SK-N-SH (cell line): ENCODE measurements at regions not wholly inside any gene's neighbourhood (a gene's known extent, or its start where the extent isn't known, plus 50 kb on each side); places are given as distances from the start of the nearest gene placed in this dataset.

ENCODE experiments used
- EP300 ChIP-seq, 2 experiments: IDR thresholded peaks; 2 replicates each; pipeline versions ENCODE4 v1.4.0 to v1.6.1; 2012; ENCODE audit warnings: borderline replicate concordance in 1 of 2, low read depth in 1 of 2, low read length in 1 of 2
- FOSL2 ChIP-seq: IDR thresholded peaks from 2 replicates; pipeline ENCODE4 v1.4.0; 2012; ENCODE audit warnings: low read depth, mild to moderate bottlenecking, moderate library complexity, borderline replicate concordance
- FOXM1 ChIP-seq: IDR thresholded peaks from 2 replicates; pipeline ENCODE4 v1.4.0; 2012; ENCODE audit warnings: low read depth, mild to moderate bottlenecking
- MXI1 ChIP-seq: IDR thresholded peaks from 2 replicates; pipeline ENCODE4 v1.6.1; 2012; ENCODE audit warnings: mild to moderate bottlenecking, low read depth, low read length, improper control_type of control experiment
- NRF1 ChIP-seq: IDR thresholded peaks from 2 replicates; pipeline ENCODE4 v1.6.1; 2012; ENCODE audit warnings: low read depth, mild to moderate bottlenecking, low read length
- RFX5 ChIP-seq: IDR thresholded peaks from 2 replicates; pipeline ENCODE4 v1.6.1; 2012; ENCODE audit warnings: mild to moderate bottlenecking, improper control_type of control experiment, low read length
- RXRA ChIP-seq: IDR thresholded peaks from 2 replicates; pipeline ENCODE4 v1.4.0; 2012; ENCODE audit warnings: low read depth, mild to moderate bottlenecking, borderline replicate concordance
- TF ChIP-seq, protein P1 (sequence below): fragments of 200-600 bp; sonication (generic); IDR thresholded peaks from 2 replicates; pipeline ENCODE4 v1.6.1; 2017; ENCODE audit warnings: antibody characterized with exemption, mild to moderate bottlenecking, moderate library complexity
- TF ChIP-seq, protein P2 (sequence below): IDR thresholded peaks from 2 replicates; pipeline ENCODE4 v1.4.0; 2012; ENCODE audit warnings: low read depth, borderline replicate concordance
- TF ChIP-seq, protein P3 (sequence below): IDR thresholded peaks from 2 replicates; pipeline ENCODE4; 2012
- TF ChIP-seq, protein P4 (sequence below): fragments of 150-350 bp; IDR thresholded peaks from 2 replicates; pipeline ENCODE4 v1.6.1; 2016; ENCODE audit warnings: mild to moderate bottlenecking, low read depth, low read length
- TF ChIP-seq, protein P5 (sequence below): IDR thresholded peaks from 2 replicates; pipeline ENCODE4 v1.4.0; 2012; ENCODE audit warnings: low read depth
- TF ChIP-seq, protein P6 (sequence below): fragments of 150-350 bp; IDR thresholded peaks from 2 replicates; pipeline ENCODE4 v1.6.1; 2017; ENCODE audit warnings: antibody characterized with exemption, low read length, low read depth, borderline replicate concordance
- TF ChIP-seq, protein P7 (sequence below): IDR thresholded peaks from 2 replicates; pipeline ENCODE4 v1.4.0; 2012; ENCODE audit warnings: low read depth, borderline replicate concordance

DNA sequence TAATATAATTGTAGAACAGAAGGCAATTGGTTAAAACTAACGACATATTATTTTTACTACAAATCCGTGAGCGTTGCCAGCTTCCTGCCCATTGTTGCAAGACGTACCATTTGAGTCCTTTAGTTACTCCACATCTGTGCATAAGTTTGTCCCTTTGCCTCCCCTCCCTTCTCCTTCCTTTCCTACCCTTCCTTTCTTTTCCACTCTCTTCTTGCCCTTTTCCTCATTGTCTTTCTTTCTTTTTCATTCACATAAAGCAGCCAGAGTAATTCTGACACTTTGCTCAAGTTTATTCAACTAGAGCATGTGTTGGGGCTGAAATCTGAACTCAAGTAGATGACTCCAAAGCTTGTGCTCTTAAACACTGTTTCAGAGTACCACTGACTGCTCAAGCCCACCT is 239.1 kb downstream of the FOXG1 start:
- TF ChIP-seq, protein P1, sequence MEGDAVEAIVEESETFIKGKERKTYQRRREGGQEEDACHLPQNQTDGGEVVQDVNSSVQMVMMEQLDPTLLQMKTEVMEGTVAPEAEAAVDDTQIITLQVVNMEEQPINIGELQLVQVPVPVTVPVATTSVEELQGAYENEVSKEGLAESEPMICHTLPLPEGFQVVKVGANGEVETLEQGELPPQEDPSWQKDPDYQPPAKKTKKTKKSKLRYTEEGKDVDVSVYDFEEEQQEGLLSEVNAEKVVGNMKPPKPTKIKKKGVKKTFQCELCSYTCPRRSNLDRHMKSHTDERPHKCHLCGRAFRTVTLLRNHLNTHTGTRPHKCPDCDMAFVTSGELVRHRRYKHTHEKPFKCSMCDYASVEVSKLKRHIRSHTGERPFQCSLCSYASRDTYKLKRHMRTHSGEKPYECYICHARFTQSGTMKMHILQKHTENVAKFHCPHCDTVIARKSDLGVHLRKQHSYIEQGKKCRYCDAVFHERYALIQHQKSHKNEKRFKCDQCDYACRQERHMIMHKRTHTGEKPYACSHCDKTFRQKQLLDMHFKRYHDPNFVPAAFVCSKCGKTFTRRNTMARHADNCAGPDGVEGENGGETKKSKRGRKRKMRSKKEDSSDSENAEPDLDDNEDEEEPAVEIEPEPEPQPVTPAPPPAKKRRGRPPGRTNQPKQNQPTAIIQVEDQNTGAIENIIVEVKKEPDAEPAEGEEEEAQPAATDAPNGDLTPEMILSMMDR: no peak
- TF ChIP-seq, protein P2, sequence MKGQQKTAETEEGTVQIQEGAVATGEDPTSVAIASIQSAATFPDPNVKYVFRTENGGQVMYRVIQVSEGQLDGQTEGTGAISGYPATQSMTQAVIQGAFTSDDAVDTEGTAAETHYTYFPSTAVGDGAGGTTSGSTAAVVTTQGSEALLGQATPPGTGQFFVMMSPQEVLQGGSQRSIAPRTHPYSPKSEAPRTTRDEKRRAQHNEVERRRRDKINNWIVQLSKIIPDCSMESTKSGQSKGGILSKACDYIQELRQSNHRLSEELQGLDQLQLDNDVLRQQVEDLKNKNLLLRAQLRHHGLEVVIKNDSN: no peak
- TF ChIP-seq, protein P3, sequence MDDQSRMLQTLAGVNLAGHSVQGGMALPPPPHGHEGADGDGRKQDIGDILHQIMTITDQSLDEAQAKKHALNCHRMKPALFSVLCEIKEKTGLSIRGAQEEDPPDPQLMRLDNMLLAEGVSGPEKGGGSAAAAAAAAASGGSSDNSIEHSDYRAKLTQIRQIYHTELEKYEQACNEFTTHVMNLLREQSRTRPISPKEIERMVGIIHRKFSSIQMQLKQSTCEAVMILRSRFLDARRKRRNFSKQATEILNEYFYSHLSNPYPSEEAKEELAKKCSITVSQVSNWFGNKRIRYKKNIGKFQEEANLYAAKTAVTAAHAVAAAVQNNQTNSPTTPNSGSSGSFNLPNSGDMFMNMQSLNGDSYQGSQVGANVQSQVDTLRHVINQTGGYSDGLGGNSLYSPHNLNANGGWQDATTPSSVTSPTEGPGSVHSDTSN: no peak
- TF ChIP-seq MXI1 (no peak), FOSL2 (no peak), RXRA (no peak), FOXM1 (no peak), RFX5 (no peak), NRF1 (no peak), EP300 (IDR thresholded peaks at IDR 0.05; ENCODE audit: borderline replicate concordance in 1 of 2, low read depth in 1 of 2, low read length in 1 of 2) (no peak)
- TF ChIP-seq, protein P4, sequence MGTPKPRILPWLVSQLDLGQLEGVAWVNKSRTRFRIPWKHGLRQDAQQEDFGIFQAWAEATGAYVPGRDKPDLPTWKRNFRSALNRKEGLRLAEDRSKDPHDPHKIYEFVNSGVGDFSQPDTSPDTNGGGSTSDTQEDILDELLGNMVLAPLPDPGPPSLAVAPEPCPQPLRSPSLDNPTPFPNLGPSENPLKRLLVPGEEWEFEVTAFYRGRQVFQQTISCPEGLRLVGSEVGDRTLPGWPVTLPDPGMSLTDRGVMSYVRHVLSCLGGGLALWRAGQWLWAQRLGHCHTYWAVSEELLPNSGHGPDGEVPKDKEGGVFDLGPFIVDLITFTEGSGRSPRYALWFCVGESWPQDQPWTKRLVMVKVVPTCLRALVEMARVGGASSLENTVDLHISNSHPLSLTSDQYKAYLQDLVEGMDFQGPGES: no peak
- TF ChIP-seq, protein P5, sequence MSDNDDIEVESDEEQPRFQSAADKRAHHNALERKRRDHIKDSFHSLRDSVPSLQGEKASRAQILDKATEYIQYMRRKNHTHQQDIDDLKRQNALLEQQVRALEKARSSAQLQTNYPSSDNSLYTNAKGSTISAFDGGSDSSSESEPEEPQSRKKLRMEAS: no peak
- TF ChIP-seq, protein P6, sequence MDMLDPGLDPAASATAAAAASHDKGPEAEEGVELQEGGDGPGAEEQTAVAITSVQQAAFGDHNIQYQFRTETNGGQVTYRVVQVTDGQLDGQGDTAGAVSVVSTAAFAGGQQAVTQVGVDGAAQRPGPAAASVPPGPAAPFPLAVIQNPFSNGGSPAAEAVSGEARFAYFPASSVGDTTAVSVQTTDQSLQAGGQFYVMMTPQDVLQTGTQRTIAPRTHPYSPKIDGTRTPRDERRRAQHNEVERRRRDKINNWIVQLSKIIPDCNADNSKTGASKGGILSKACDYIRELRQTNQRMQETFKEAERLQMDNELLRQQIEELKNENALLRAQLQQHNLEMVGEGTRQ: no peak
- TF ChIP-seq, protein P7, sequence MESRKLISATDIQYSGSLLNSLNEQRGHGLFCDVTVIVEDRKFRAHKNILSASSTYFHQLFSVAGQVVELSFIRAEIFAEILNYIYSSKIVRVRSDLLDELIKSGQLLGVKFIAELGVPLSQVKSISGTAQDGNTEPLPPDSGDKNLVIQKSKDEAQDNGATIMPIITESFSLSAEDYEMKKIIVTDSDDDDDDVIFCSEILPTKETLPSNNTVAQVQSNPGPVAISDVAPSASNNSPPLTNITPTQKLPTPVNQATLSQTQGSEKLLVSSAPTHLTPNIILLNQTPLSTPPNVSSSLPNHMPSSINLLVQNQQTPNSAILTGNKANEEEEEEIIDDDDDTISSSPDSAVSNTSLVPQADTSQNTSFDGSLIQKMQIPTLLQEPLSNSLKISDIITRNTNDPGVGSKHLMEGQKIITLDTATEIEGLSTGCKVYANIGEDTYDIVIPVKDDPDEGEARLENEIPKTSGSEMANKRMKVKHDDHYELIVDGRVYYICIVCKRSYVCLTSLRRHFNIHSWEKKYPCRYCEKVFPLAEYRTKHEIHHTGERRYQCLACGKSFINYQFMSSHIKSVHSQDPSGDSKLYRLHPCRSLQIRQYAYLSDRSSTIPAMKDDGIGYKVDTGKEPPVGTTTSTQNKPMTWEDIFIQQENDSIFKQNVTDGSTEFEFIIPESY: no peak
